ENCODE measurements at regions not wholly inside any gene's neighbourhood (a gene's known extent, or its start where the extent isn't known, plus 50 kb on each side); places are given as distances from the start of the nearest gene placed in this dataset.

- ATAC-seq (ENCODE audit: low read depth), result no peak
- CTCF ChIA-PET, result no interaction called here
- Mint-ChIP-seq H3K9me3 (ENCODE audit: insufficient read depth) (peaks cover 3% of the 10 kb centered on the region), H3K27me3 (peaks cover 16% of the 10 kb centered on the region), H3K4me1 (no peaks in the 10 kb centered on the region), H3K4me3 (no peak overlapping the region), H3K27ac (no peak overlapping the region)
- no peaks in the 10 kb centered on the region for H3K79me2 ChIP-seq (ENCODE audit: control insufficient read depth, insufficient read depth, low read length)
- H3K4me1 ChIP-seq (ENCODE audit: control insufficient read depth in 2 of 2, insufficient read depth in 2 of 2, low read length in 2 of 2), result no peaks in the 10 kb centered on the region
- no peak overlapping the region for H2AFZ ChIP-seq (ENCODE audit: insufficient read depth, low read depth, low read length, poor library complexity, severe bottlenecking)
- POLR2A ChIA-PET, result no interaction called here
- intact Hi-C loops (cut with micrococcal nuclease), result no loop called here
- no peaks in the 10 kb centered on the region for H3K36me3 ChIP-seq (replicated peaks in 1 of 2; ENCODE audit: control extremely low read depth in 1 of 2, control insufficient read depth in 1 of 2, extremely low read depth in 1 of 2, insufficient read depth in 2 of 2, low read length in 1 of 2)
- DNase-seq, result no peak
- no peak overlapping the region for H3K9ac ChIP-seq (ENCODE audit: low read length)
- H3K27me3 ChIP-seq (replicated peaks in 1 of 4; ENCODE audit: control extremely low read depth in 1 of 4, control insufficient read depth in 3 of 4, insufficient read depth in 4 of 4, low read length in 3 of 4), result no peaks in the 10 kb centered on the region
- H3K4me3 ChIP-seq (ENCODE audit: control extremely low read depth in 1 of 5, extremely low read depth in 1 of 5, insufficient read depth in 1 of 5, low read depth in 2 of 5, low read length in 4 of 5), result no peak overlapping the region
- peaks cover 0 to 3% (median 0%) of the 10 kb centered on the region in 3 donors for H3K9me3 ChIP-seq (ENCODE audit: control extremely low read depth in 1 of 3, control insufficient read depth in 2 of 3, insufficient read depth in 1 of 3, low read length in 2 of 3)
- no peak overlapping the region for H3K4me2 ChIP-seq (replicated peaks; ENCODE audit: low read depth, low read length, poor library complexity, severe bottlenecking)
- 57% methylated on average over 1 of the region's 3 CpGs for WGBS (ENCODE audit: insufficient coverage)
- no peak overlapping the region for H3K27ac ChIP-seq (ENCODE audit: low read length in 2 of 2)
- H4K20me1 ChIP-seq (ENCODE audit: control insufficient read depth, insufficient read depth, low read length, poor library complexity, severe bottlenecking), result no peaks in the 10 kb centered on the region
- TF ChIP-seq, protein P1, sequence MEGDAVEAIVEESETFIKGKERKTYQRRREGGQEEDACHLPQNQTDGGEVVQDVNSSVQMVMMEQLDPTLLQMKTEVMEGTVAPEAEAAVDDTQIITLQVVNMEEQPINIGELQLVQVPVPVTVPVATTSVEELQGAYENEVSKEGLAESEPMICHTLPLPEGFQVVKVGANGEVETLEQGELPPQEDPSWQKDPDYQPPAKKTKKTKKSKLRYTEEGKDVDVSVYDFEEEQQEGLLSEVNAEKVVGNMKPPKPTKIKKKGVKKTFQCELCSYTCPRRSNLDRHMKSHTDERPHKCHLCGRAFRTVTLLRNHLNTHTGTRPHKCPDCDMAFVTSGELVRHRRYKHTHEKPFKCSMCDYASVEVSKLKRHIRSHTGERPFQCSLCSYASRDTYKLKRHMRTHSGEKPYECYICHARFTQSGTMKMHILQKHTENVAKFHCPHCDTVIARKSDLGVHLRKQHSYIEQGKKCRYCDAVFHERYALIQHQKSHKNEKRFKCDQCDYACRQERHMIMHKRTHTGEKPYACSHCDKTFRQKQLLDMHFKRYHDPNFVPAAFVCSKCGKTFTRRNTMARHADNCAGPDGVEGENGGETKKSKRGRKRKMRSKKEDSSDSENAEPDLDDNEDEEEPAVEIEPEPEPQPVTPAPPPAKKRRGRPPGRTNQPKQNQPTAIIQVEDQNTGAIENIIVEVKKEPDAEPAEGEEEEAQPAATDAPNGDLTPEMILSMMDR (IDR thresholded peaks at IDR 0.05), result no peak
- TF ChIP-seq EZH2 (IDR thresholded peaks at IDR 0.05; ENCODE audit: borderline replicate concordance, insufficient read depth, low read depth, low read length, poor library complexity, severe bottlenecking), result no peak
Measured at GRCh38 chr5:109573766-109574165, 116.0 kb upstream of the MAN2A1 start.

DNA sequence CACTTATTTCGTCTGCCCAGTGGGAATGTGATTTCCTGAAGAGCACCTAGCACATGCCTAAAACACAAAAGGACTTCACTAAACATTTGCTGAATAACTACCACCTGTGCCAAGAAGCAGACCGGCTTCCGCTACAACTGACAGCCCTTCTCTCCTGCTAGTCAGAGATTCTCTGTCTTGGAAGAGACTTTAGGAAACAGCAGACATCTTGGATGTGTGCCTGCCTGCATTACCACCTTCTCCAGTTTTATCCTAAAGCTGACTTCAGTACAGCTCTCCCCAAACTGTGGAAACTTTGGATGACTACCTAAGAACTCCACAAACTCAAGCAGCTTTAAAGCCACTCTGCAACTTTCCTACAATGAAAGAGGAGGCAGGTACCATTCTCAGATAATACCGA is 116.5 kb upstream of the MAN2A1 start:
- ATAC-seq (ENCODE audit: low read depth), result no peak
- 91% methylated on average over 4 of the region's 4 CpGs for WGBS (ENCODE audit: insufficient coverage)
- no peak overlapping the region for H3K4me3 Mint-ChIP-seq
- H3K4me1 ChIP-seq (ENCODE audit: control insufficient read depth in 2 of 2, insufficient read depth in 2 of 2, low read length in 2 of 2), result no peaks in the 10 kb centered on the region
- ChIA-PET CTCF (no interaction called here), POLR2A (no interaction called here)
- H3K4me3 ChIP-seq (ENCODE audit: control extremely low read depth in 1 of 5, extremely low read depth in 1 of 5, insufficient read depth in 1 of 5, low read depth in 2 of 5, low read length in 4 of 5), result no peak overlapping the region
- H3K9me3 ChIP-seq (ENCODE audit: control extremely low read depth in 1 of 3, control insufficient read depth in 2 of 3, insufficient read depth in 1 of 3, low read length in 2 of 3), result peaks cover 0 to 3% (median 0%) of the 10 kb centered on the region in 3 donors
- peaks cover 16% of the 10 kb centered on the region for H3K27me3 Mint-ChIP-seq
- no peak overlapping the region for H3K27ac ChIP-seq (ENCODE audit: low read length in 2 of 2)
- no peaks in the 10 kb centered on the region for H3K4me1 Mint-ChIP-seq
- H3K9ac ChIP-seq (ENCODE audit: low read length), result no peak overlapping the region
- DNase-seq, result no peak
- intact Hi-C loops (cut with micrococcal nuclease), result no loop called here
- H3K9me3 Mint-ChIP-seq (ENCODE audit: insufficient read depth), result peaks cover 3% of the 10 kb centered on the region
- no peak overlapping the region for H2AFZ ChIP-seq (ENCODE audit: insufficient read depth, low read depth, low read length, poor library complexity, severe bottlenecking)
- no peaks in the 10 kb centered on the region for H3K27me3 ChIP-seq (replicated peaks in 1 of 4; ENCODE audit: control extremely low read depth in 1 of 4, control insufficient read depth in 3 of 4, insufficient read depth in 4 of 4, low read length in 3 of 4)
- H3K79me2 ChIP-seq (ENCODE audit: control insufficient read depth, insufficient read depth, low read length), result no peaks in the 10 kb centered on the region
- H4K20me1 ChIP-seq (ENCODE audit: control insufficient read depth, insufficient read depth, low read length, poor library complexity, severe bottlenecking), result no peaks in the 10 kb centered on the region
- H3K36me3 ChIP-seq (replicated peaks in 1 of 2; ENCODE audit: control extremely low read depth in 1 of 2, control insufficient read depth in 1 of 2, extremely low read depth in 1 of 2, insufficient read depth in 2 of 2, low read length in 1 of 2), result no peaks in the 10 kb centered on the region
- no peak overlapping the region for H3K27ac Mint-ChIP-seq
- H3K4me2 ChIP-seq (replicated peaks; ENCODE audit: low read depth, low read length, poor library complexity, severe bottlenecking), result no peak overlapping the region
- no peak for TF ChIP-seq EZH2 (IDR thresholded peaks at IDR 0.05; ENCODE audit: borderline replicate concordance, insufficient read depth, low read depth, low read length, poor library complexity, severe bottlenecking)
- TF ChIP-seq, protein P1 (IDR thresholded peaks at IDR 0.05), result no peak

All from B cell (primary cell).